Caco-2 (cell line): ENCODE measurements at regions not wholly inside any gene's neighbourhood (a gene's known extent, or its start where the extent isn't known, plus 50 kb on each side); places are given as distances from the start of the nearest gene placed in this dataset.
"Not testable (repeated sequence)": the region's sequence is repeated elsewhere in the genome, so short reads cannot be mapped to it uniquely, and the experiment has no call there.

Source experiments
- BruUV-seq: library from RNA; stranded (reverse); fragments of 400-500 nt; replicated peaks from 2 replicates; lab custom pipeline; 2021; lab: Mats Ljungman, UMichigan
- CTCF ChIA-PET: fragments of 300-600 bp; sonication (Branson Sonifier 250); formaldehyde crosslinking; loops from one replicate; lab custom pipeline; 2022; ENCODE audit warnings: antibody characterized with exemption; lab: Charles Lee
- POLR2A ChIA-PET: fragments of 300-600 bp; sonication (Branson Sonifier 250); formaldehyde crosslinking; loops from one replicate; lab custom pipeline; 2022; ENCODE audit warnings: antibody characterized with exemption; lab: Charles Lee
- DNase-seq, 2 experiments: peaks; one replicate each; pipeline versions ENCODE4 v3.0.0 to v3.0.0-alpha.2; 2020 to 2022
- H3K27me3 ChIP-seq: replicated peaks from 2 replicates; pipeline ENCODE4 v1.6.0; 2011; ENCODE audit warnings: low read length; ENCODE audit not compliant: control insufficient read depth, insufficient read depth
- H3K36me3 ChIP-seq: 2 replicates; pipeline ENCODE4 v1.5.1; 2011; ENCODE audit warnings: low read length; ENCODE audit not compliant: control insufficient read depth, insufficient read depth
- H3K4me1 ChIP-seq: fragments of 250-450 bp; sonication (Bioruptor Pico); 2 replicates; pipeline ENCODE4 v1.5.1; 2020; ENCODE audit warnings: mild to moderate bottlenecking
- H3K4me3 ChIP-seq: 2 replicates; pipeline ENCODE4 v1.5.1; 2011; ENCODE audit warnings: low read depth, mild to moderate bottlenecking, control low read depth, low read length
- H3K9me3 ChIP-seq: fragments of 250-450 bp; sonication (Bioruptor Pico); 2 replicates; pipeline ENCODE4 v1.5.1; 2020; ENCODE audit warnings: mild to moderate bottlenecking, moderate library complexity
- H3K27ac Mint-ChIP-seq: one replicate; pipeline ENCODE4 v1.8.0; 2022; ENCODE audit warnings: mixed read lengths; ENCODE audit not compliant: unreplicated experiment
- H3K27me3 Mint-ChIP-seq: one replicate; pipeline ENCODE4 v1.8.0; 2022; ENCODE audit warnings: mixed read lengths; ENCODE audit not compliant: insufficient read depth, unreplicated experiment
- H3K36me3 Mint-ChIP-seq: one replicate; pipeline ENCODE4 v1.8.0; 2022; ENCODE audit warnings: mild to moderate bottlenecking, mixed read lengths; ENCODE audit not compliant: insufficient read depth, unreplicated experiment
- H3K4me1 Mint-ChIP-seq: one replicate; pipeline ENCODE4 v1.8.0; 2022; ENCODE audit warnings: low read depth, mixed read lengths; ENCODE audit not compliant: unreplicated experiment
- H3K4me3 Mint-ChIP-seq: one replicate; pipeline ENCODE4 v1.8.0; 2022; ENCODE audit warnings: mild to moderate bottlenecking, moderate library complexity, mixed read lengths; ENCODE audit not compliant: unreplicated experiment
- H3K9me3 Mint-ChIP-seq: one replicate; pipeline ENCODE4 v1.8.0; 2022; ENCODE audit warnings: mixed read lengths; ENCODE audit not compliant: unreplicated experiment
- CTCF ChIP-seq, 2 experiments: fragments of 200-600 bp in 1 of 2; IDR thresholded peaks; 1 replicate in 1 of 2; 2 replicates in 1 of 2; pipeline versions ENCODE4 v1.5.1 to v1.8.0; 2011 to 2022; ENCODE audit warnings: antibody characterized with exemption in 1 of 2, control low read depth in 1 of 2, inconsistent platforms in 1 of 2, low read depth in 1 of 2, low read length in 1 of 2, mild to moderate bottlenecking in 1 of 2, moderate library complexity in 1 of 2; ENCODE audit not compliant: insufficient read depth in 1 of 2, severe bottlenecking in 1 of 2, unreplicated experiment in 1 of 2
- intact Hi-C: fragments of 100-400 bp; cut with micrococcal nuclease; formaldehyde crosslinking; loops from one replicate; pipeline ENCODE4 v1.10.0; 2022; ENCODE audit not compliant: unreplicated experiment

- H3K4me3 ChIP-seq, result no peak overlapping the region
- H3K36me3 Mint-ChIP-seq, result no peaks in the 10 kb centered on the region
- TF ChIP-seq CTCF (IDR thresholded peaks at IDR 0.05; ENCODE audit: insufficient read depth in 1 of 2, low read depth in 1 of 2, low read length in 1 of 2, severe bottlenecking in 1 of 2, unreplicated experiment in 1 of 2), result no peak
- no peak overlapping the region for H3K27ac Mint-ChIP-seq
- H3K9me3 ChIP-seq, result no peaks in the 10 kb centered on the region
- H3K4me3 Mint-ChIP-seq, result no peak overlapping the region
- H3K9me3 Mint-ChIP-seq, result peaks cover 11% of the 10 kb centered on the region
- intact Hi-C loops, result no loop called here
- no TSS peak for BruUV-seq
- no peaks in the 10 kb centered on the region for H3K27me3 Mint-ChIP-seq
- no peak for DNase-seq
- H3K4me1 Mint-ChIP-seq, result no peaks in the 10 kb centered on the region
- no peaks in the 10 kb centered on the region for H3K4me1 ChIP-seq
- ChIA-PET POLR2A (no interaction called here), CTCF (no interaction called here)
- no peaks in the 10 kb centered on the region for H3K27me3 ChIP-seq
- H3K36me3 ChIP-seq, result no peaks in the 10 kb centered on the region
These were observed 423.0 kb upstream of the TMPRSS15 start for GRCh38 chr21:18826562-18826961.

GRCh38 chr21:18831942-18832676 is 428.5 kb upstream of the TMPRSS15 start:
- POLR2A ChIA-PET, result no interaction called here
- no peak for DNase-seq
- CTCF ChIA-PET, result no interaction called here
- TF ChIP-seq CTCF (IDR thresholded peaks at IDR 0.05; ENCODE audit: insufficient read depth in 1 of 2, low read depth in 1 of 2, low read length in 1 of 2, severe bottlenecking in 1 of 2, unreplicated experiment in 1 of 2), result no peak
- Mint-ChIP-seq H3K27me3 (no peaks in the 10 kb centered on the region), H3K9me3 (peaks cover 26% of the 10 kb centered on the region), H3K36me3 (no peaks in the 10 kb centered on the region), H3K4me1 (peaks cover 13% of the 10 kb centered on the region), H3K4me3 (no peak overlapping the region), H3K27ac (peak overlapping the region; percentile 68)
- H3K4me3 ChIP-seq, result no peak overlapping the region
- no peaks in the 10 kb centered on the region for H3K36me3 ChIP-seq
- no TSS peak for BruUV-seq
- no peaks in the 10 kb centered on the region; the same call in 1 of the 2 replicates for H3K9me3 ChIP-seq
- intact Hi-C loops, result loop anchor here (10.0 kb wide), 1 partner anchor 53 kb away; no protein-coding TSS in a partner anchor
- no peaks in the 10 kb centered on the region for H3K27me3 ChIP-seq
- H3K4me1 ChIP-seq, result peaks cover 16% of the 10 kb centered on the region

GRCh38 chr21:18832950-18833349 is 429.4 kb upstream of the TMPRSS15 start:
- DNase-seq, result peak; percentile 37 to 50
- H3K27me3 ChIP-seq, result no peaks in the 10 kb centered on the region
- H3K9me3 ChIP-seq, result no peaks in the 10 kb centered on the region; the same call in 1 of the 2 replicates
- peak overlapping the region; percentile 68 for H3K27ac Mint-ChIP-seq
- POLR2A ChIA-PET, result no interaction called here
- TF ChIP-seq CTCF (IDR thresholded peaks at IDR 0.05; ENCODE audit: insufficient read depth in 1 of 2, low read depth in 1 of 2, low read length in 1 of 2, severe bottlenecking in 1 of 2, unreplicated experiment in 1 of 2), result no peak
- CTCF ChIA-PET, result no interaction called here
- no peaks in the 10 kb centered on the region for H3K36me3 Mint-ChIP-seq
- no peaks in the 10 kb centered on the region for H3K27me3 Mint-ChIP-seq
- peaks cover 20% of the 10 kb centered on the region for H3K9me3 Mint-ChIP-seq
- no peak overlapping the region for H3K4me3 Mint-ChIP-seq
- H3K4me1 Mint-ChIP-seq, result peaks cover 13% of the 10 kb centered on the region
- BruUV-seq, result no TSS peak
- no peak overlapping the region for H3K4me3 ChIP-seq
- no peaks in the 10 kb centered on the region for H3K36me3 ChIP-seq
- intact Hi-C loops, result loop anchor here (10.0 kb wide), 1 partner anchor 52 kb away; no protein-coding TSS in a partner anchor
- H3K4me1 ChIP-seq, result peaks cover 16% of the 10 kb centered on the region

- CTCF ChIA-PET, result not testable (repeated sequence)
These were observed 430.5 kb upstream of the TMPRSS15 start for GRCh38 chr21:18834121-18834520.

More at GRCh38 chr21:18834121-18834520, 430.5 kb upstream of the TMPRSS15 start:
- Mint-ChIP-seq H3K9me3 (peaks cover 32% of the 10 kb centered on the region), H3K4me1 (peaks cover 13% of the 10 kb centered on the region)
- BruUV-seq, H3K27me3 ChIP-seq, H3K36me3 Mint-ChIP-seq, H3K4me3 ChIP-seq, H3K9me3 ChIP-seq, POLR2A ChIA-PET, H3K27me3 Mint-ChIP-seq, H3K36me3 ChIP-seq, H3K4me3 Mint-ChIP-seq, H3K27ac Mint-ChIP-seq, DNase-seq: not testable (repeated sequence)
- intact Hi-C loops, result loop anchor here (10.0 kb wide), 1 partner anchor 51 kb away; no protein-coding TSS in a partner anchor
- H3K4me1 ChIP-seq, result peaks cover 16% of the 10 kb centered on the region
